Superior temporal gyrus (tissue), 1 donor: ENCODE measurements at regions not wholly inside any gene's neighbourhood (a gene's known extent, or its start where the extent isn't known, plus 50 kb on each side); places are given as distances from the start of the nearest gene placed in this dataset.
"Not testable (repeated sequence)": the region's sequence is repeated elsewhere in the genome, so short reads cannot be mapped to it uniquely, and the experiment has no call there.

Source experiments
- DNase-seq: peaks from one replicate; pipeline ENCODE4 v3.0.0-alpha.2; 2016; ENCODE audit errors: extremely low spot score

DNA sequence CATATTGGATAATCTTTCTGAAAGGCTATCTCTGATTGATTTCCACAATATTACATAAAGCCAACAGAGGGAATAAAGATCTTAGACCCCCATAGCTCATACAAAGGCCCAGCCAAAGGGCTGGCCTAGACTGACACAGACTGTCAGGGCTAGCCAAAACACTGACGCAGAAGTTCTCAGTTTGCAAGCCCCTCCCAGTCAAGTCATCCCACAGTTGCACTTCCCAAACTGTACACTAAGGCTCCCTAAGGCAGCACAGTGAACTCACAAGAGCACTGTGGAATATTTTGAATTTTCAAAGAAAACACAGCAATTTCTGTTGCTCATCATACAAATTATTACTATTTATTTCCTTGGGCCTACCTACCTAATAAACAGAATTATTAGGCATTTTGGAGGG lies 244.9 kb downstream of the SP3 start:
- DNase-seq: no peak

DNA sequence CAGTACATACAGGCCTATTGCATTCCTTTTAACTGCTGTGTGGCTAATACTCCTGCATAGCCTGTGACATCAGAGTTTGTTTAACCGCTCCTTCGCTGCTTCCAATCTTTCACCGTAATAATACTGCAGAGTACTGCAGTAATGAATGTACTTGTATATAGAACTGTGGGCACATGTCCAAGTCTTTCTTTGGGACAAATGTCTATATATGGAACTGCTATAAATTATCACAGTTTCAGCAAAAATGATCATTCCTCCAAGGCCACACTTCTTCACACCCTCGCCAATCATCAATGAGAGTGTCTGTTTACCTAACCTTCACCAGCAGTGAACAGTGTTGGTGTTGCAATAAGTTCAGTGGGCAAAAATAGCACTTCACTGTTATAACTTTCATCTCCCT lies 230.4 kb downstream of the SP3 start:
- no peak for DNase-seq

DNA sequence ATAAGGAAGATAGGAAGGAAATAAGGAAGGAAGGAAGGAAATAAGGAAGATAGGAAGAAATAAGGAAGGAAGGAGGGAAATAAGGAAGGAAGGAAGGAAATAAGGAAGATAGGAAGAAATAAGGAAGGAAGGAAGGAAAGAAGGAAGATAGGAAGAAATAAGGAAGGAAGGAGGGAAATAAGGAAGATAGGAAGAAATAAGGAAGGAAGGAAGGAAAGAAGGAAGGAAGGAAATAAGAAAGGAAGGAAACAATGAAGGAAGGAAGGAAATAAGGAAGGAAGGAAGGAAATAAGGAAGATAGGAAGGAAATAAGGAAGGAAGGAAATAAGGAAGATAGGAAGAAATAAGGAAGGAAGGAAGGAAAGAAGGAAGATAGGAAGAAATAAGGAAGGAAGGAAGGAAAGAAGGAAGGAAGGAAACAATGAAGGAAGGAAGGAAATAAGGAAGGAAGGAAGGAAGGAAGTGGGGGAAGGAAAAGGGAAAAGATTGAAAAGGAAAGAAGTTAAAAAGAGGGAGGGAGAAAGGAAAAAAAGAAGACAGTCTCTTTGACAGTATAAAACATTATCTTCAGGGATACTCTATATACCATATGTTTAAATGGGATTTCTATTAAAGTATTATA lies 227.1 kb downstream of the SP3 start:
- DNase-seq: not testable (repeated sequence)

DNA sequence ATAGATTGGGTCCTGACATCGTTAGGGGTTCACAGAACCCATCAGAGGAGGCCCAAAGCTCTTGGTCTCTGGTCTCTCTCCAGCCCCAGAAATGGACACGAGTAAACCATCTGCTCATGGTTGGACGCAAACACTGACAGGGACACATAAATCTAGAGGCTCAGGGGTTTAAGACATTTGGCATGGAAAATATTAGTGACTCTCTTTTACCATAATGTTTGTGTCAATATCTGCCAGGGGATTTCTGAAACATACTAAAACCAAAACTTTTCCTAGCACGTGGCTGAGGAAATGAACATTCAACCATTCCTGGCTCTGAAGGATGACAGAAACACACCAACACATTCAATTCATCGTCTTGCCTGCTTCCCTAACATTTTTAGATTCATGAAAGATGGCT lies 226.2 kb downstream of the SP3 start:
- DNase-seq: no peak

DNA sequence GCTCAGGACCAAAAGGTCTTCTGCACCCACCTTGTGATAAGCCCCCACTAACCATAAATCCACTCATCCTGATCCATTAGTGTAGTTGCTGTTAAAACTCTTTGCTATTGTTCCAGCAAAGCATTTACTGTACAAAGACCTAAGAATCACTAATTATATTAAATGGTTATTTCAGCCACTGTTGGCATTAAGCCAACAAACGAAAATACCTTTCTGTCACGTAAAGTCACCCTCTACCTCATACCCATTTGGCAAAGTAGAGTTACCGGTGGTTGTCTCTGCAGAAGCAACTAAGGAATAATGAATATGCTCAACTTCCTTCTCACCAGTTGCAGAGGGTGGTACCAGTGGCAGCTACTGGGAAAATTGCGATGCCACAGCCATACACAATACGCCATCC lies 224.5 kb downstream of the SP3 start:
- no peak for DNase-seq

DNA sequence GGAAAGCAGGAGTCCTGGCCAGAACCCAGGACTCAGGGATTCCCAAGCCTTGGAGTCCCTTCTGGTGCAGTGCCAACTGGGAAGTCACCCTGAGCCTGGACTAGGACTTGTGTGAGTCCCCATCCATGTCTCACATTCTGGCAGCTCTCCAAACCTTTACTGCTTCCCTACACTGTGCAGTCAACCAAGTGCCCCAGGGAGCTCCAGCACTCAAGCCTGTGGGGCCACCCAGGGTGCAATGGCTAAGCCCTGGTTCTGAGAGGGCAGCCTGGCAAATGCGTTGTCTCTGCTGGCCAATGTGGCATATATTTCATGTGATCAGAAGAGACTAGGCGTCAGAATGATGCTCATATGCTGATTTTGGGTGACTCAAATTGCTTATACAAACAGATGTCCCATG lies 223.4 kb downstream of the SP3 start:
- no peak for DNase-seq

DNA sequence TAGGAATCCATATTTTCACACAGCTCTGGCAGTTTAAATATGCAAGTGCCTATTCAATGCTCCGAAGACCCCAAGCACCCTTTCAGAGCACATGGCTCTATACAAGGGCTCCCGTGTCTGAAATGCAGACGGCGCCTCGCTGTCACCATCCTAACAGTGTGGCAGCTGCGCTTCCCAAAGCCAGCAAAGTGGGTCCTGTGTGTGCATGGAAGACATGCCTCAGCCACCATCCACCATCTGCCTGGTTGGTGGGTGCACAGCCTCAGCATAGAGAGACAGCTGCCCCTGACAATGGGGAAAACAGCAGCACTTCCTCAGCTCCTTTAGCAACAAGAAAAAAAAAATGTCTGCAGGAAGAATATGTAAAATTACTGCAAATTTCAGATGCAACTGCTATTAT lies 218.1 kb downstream of the SP3 start:
- no peak for DNase-seq

DNA sequence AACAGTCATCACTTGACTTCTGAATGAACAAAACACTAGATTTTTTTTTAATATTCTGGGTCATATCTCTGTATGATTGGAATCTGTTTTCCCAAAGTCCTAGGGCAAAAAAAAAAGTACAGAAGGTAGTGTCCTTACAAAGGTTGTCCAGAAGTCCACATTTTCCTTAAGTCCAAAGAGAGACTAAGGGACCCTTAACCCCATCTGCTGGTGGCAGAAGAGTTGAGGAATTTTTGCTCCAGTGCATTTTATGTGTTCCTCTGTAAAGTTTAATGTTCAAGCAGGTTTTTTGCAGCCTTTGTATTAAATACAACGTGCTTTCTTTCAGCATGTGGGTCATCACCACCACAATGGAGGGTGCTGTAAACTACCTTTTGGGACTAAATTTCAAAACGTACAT lies 215.9 kb downstream of the SP3 start:
- no peak for DNase-seq

DNA sequence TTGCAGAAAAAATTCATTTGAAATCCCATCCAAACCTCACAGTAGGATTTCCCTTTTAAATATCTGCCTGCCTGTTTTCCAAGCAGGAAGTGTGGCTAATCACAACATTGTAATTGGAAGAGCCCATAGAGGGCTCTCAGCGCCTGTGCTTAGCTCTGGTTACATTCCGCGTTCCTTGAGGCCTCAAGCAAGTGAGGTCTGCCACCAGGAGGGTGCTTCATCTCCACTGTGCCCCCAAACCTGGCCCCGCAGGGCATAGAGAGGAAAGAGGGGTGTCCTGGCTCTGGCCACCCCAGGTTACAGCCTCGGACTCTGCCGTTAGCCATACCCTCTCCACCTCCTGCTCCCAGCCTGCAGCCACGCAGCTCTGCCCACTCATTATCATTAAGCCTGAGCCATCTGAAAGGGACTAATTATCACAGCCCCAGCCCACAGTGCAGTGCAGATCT lies 214.8 kb downstream of the SP3 start:
- no peak for DNase-seq

DNA sequence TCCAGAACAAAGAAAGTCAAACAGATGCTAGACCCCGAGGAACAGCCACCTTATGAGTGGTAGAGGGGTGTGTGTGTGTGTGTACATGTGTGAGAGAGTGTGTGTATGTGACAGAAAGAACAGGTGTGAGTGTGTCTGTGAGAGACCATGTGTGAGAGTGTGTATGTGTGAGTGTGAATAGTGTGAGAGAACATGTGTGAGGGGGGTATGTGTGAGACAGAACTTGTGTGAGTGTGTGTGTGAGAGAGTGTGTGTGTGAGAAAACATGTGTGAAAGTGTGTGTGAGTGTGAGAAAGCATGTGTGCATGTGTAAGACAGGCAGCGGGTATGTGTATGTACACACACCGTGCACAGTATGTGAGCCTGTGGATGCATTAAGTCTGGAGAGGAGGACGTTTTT lies 214.3 kb downstream of the SP3 start:
- no peak for DNase-seq

DNA sequence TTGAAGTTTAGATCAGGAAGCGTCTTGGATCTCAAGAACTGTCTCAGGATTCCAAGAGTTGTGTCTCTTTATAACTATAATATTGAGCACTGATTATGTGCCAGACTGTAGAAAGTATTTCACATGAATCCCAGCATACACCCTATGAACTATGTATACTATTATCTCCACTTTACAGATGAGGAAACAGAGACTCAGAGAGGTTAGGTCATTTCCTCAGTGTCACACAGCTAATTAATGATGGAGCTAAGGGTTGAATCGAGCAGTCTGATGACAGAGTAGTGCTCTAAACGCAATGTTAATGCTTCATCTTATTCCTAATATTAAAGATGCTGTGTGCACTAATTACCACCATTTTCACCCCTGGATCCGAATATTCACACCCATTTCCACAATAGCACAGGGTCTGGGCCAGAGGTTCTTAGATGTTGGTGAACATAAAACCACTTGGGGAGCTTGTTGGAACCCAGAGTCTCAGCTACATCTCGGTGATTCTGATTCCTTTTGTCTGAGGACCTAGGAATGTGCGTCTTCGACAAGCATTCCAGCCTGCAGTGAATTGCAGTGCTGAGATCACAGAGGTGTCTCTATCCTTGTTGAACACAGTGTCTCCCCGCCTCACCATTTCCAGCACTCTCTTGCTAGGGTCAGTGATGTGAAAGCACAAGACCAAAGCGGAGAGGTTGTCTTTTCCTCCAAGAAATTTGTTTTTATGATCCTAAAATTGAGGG lies 213.8 kb downstream of the SP3 start:
- DNase-seq: no peak

DNA sequence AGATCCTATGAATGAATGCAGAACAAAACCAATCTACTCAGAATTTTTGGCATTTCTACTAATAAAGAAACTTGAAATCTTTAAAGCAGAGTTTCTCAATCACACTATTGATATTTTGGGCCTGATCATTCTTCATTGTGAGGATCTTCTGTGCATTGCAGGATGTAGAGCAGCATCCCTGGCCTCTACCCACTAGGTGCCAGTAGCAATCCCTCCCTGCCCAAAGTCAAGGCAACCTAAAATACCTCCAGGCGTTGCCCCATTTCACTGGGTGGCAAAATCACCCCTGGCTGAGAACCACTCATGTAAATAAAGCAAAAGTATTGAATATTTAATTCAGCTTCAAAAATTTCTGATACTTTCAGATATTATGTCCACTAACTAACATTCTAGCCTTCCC lies 213.0 kb downstream of the SP3 start:
- DNase-seq: no peak

DNA sequence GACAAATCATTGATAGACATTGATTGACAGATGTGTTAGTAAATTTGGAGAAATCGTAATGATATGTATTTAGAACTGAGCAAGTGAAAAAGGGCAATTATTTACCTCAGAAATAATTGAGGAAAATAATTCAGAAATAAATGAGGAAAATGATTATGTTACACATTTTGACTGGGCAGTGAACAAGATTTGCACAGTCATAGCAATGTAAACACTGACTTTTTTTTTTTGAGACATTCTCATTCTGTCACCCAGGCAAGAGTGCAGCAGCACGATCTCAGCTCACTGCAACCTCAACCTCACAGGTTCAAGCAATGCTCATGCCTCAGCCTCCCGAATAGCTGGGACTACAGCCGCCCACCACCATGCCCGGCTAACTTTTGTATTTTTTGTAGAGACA lies 211.7 kb downstream of the SP3 start:
- no peak for DNase-seq

DNA sequence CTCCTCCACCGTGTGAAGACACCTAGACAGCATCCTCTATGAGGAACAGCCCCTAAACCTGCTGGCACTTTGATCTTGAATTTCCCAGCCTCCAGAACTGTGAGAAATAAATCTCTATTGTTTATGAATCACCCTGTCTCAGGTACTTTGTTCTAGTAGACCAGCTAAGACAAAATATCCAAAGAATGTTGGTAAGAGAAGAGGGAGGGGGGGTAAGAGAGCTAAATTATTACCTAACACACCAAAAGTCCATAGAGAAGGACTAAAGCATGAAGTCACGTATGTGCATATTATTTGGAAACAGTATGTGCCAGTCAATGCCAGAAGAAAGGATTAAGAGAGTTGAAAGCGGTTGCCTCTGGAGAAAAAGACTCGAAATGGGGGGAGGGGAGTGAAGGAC lies 211.0 kb downstream of the SP3 start:
- no peak for DNase-seq

DNA sequence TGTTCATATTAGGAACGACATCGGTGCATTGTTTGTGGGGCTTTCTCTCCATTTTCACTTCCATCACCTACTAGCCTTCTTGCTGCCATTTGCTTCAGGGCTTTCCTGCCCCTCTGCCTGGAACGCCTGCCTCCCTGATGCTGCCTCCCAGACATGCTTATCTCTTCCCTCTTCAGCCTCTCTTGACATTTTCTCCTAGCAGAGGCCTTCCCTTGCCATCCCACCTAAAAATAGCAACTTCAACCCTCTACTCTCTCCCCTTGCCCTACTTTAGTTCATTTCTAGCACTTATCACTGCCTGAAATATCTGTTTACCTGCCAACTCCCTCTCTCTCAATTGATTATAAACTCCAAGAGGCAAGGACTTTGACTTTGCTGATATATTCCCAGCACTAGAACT lies 210.3 kb downstream of the SP3 start:
- DNase-seq: no peak

DNA sequence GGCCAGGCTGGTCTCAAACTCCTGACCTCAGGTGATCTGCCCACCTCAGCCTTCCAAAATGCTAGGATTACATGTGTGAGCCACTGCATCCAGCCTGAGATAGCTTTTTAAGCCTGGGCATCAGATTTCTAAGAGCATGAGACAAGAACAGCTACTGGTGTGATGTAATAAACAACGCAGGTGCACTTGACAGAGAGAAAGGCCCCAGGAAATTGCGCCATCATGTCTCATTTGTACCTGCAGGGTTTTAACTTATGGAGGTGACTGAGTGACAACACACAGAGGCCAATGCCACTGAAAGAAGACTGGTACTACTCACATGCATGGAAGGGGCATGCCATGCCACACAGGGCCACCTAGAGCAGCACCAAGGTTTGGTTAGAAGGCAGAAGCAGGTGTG lies 209.4 kb downstream of the SP3 start:
- DNase-seq: no peak

DNA sequence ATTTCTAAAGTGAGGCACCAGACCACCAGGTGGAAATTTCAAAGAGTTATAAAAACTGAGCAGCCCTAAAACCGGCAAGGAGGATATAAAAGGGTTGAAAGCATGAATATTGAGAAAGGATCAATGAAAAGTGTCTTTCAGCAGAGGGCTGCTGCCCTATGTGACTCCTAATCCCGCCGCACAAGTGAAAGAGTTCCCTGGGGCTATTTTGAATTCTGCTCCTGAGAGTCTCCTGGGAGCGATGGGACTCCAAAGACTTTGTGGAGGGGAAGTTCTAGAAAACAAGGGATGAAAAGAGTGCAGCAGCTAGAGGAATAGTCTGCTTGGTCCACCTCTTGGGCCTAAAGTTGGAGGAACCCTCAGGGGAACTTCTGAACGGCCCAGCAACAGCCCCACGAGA lies 205.2 kb downstream of the SP3 start:
- DNase-seq: no peak

DNA sequence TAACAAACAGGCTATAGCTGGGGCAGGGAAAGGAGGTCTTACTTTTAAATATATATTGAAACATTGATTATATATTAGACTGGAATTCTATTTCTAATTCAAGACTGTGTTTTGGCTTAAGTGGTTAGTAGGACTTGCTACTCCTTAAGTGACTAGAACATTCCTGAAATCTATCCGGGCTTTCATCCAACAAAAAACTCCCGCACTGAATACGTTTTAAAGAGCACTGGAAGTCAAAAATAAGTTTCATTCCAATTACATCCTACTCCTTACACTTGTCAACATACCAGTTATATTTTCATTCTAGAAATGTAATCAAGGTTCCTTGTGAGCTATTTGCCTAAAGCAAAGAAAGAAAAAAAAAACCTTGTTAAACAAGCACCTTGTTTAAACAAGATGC lies 204.6 kb downstream of the SP3 start:
- no peak for DNase-seq

DNA sequence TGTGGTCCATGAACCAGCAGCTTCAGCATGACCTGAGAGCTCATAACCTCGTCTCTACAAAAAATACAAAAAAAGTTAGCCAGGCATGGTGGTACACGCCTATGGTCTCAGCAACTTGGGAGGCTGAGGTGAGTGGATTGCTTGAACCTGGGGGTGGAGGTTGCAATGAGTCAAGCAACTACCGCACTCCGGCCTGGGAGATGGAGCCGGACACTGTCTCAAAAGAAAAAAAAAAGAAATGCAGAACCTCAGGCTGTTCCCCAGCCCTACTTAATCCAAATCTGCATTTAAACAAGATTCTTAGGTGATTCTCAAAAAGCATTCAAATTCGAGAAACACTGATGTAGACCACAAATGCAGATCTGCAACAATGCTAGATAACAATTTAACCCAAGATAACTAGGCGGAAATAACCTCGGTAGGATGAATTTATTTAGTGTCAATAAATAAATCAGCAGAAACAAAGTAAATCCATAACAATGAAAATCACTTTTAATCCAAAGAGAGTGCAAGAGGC lies 203.5 kb downstream of the SP3 start:
- no peak for DNase-seq

DNA sequence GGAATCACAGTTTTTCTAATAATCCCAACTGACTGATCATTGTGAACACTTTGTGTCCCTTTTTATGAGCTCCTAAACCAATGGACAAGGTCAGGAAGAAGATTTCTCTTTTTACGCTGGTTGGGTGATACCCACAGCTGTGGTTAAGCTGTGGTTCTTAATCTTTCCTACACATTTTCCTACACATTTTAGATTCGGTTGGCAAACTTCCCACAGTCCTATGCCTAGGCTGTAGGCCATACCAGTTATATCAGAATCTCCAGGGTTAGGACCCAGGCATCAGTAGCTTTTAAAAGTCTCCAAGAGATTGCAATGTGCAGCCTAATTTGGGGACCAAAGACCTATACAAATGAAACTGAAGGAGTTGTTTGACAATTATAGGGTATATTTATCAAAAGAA lies 203.0 kb downstream of the SP3 start:
- DNase-seq: no peak

DNA sequence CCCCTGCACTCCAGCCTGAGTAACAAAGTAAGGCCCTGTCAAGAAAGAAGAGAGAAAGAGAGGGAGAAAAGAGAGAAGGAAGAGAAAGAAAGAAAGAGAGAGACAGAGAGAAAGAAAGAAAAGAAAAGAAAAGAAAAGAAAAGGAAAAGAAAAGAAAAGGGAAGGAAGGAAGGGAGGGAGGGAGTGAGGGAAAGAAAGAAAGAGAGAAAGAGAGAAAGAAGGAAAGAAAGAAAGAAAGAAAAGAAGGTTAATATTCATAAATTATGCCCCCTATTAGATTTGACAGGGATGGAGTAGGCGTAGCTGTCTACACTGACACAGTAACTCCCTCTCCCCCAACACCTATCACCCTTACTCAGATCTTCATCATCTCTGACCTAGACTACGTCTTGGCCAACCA lies 202.3 kb downstream of the SP3 start:
- DNase-seq: no peak

DNA sequence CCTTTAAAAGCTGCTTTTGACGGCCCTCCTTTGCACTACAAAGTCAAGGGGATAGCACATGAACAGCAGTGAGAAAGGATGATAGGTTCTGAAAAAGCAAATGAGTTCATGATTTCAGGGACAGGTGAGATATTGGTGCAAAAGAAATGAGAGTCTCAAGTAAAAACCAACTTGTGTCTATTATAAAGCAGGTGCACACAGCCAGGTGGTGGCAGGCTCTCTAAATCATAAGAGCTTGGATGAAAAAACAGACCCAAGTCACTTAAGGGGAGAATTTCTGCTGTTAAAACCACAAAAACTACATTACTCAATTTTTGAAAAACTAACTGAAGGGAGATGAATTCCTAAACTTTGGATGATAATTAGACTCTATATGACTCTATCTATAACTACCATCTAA lies 201.5 kb downstream of the SP3 start:
- DNase-seq: no peak

DNA sequence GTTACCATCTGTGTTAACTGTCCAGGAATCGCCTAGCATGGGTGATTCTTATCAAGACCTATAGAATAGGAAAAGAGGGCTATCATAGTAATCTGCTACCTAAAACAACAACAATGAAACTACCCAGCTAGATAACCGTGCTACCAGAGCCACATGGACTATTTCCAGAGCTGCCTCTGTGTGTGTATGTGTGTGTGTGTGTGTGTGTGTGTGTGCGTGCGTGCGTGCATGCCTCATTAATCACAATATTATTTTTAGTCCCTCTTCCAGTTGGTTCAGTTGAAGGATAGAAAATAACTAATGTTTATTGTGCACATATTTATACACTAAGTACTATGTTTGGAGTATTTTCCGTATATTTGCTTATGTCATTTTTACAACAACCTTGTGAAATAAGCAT lies 201.1 kb downstream of the SP3 start:
- DNase-seq: no peak
